CD4-positive, alpha-beta T cell treated with Interleukin-1 beta for 1 hour (primary cell): ENCODE measurements at regions not wholly inside any gene's neighbourhood (a gene's known extent, or its start where the extent isn't known, plus 50 kb on each side); places are given as distances from the start of the nearest gene placed in this dataset.

Experiments used
- DNase-seq, 2 donors: peaks; one replicate each; pipeline ENCODE4 v3.0.0-alpha.2; 2020 to 2022

DNA sequence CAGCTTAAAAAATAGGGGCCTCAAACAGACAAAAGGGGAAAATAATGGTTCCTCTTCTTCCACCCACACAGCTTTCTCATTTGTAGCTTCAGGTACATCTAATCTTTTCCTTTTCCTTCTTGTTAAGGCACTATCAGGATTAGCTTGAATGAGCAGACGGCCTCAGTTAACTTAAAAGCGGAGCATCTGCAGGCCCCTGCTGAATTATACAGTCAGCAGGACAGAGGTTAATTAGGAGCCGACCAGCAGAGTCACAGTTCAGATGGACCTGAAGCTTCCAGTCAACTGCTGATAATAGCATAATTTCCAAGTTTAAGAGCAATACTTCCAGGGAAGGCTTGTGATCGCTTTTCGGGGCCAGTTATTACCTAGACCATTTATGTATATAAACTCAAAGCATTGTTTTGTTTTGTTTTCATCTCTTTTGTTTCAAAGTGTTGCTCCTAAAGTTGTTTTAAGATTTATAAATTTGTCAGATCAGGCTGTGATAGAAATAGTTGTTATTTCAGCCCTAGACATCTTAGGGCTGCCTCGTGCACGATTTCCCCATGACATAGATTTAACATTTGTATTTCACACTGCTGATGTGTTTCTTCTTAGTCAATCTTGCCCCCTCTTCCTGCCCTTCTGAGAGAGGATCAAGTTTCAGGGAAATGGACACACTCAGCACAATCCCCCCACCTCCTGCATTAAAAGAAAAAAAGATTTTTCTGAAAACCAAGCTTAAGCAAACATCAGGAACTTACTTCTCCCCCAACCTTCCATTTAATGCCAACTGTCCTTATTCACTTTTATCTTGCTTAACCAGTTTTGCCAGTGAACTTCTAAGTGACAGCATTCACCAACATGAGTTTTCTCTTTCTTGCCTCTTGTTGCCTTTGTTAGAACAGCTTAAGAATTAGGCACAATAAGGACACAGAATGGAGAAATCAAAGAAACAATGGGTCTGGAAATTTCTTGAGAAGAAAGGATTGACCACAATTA, 449.8 kb downstream of the ARHGEF28 start:
- DNase-seq: no peak

DNA sequence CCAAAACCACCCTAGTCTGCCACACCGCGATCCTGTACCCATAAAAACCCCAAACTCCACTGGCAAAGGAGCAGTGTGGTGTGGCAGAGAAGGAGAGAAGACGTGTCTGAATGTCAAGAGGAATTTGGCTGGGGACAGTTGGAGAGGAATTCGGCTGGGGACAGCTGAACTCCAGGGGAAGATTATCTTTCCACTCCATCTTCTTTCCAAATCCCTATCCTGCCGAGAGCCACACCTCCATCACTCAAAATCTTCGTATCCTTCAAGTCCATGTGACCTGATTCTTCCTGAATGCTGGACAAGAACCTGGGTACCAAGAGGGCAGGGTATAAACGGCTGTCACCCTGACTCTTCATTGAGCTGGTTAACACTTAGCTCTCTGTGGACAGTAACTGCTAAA, 448.1 kb downstream of the ARHGEF28 start:
- no peak for DNase-seq

DNA sequence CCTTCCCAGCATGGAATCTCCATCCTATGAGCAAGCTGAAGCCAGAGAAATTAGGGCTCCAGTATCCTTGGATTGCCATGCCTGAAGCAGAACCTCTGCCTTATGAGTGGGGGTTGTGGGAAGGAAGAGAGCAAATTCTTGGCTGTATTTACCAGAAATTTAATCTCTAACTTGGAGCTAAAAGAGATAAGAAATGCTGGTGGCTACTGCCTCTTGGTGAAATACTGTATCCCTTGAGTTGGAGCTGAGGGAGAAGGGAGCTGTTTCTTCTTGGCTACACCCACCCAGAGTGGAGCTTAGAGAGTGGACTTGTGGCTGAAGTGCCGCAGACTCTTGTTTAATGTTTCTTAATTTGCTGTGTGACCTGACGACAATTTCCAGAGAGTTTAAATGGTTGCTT, 447.3 kb downstream of the ARHGEF28 start:
- no peak for DNase-seq

DNA sequence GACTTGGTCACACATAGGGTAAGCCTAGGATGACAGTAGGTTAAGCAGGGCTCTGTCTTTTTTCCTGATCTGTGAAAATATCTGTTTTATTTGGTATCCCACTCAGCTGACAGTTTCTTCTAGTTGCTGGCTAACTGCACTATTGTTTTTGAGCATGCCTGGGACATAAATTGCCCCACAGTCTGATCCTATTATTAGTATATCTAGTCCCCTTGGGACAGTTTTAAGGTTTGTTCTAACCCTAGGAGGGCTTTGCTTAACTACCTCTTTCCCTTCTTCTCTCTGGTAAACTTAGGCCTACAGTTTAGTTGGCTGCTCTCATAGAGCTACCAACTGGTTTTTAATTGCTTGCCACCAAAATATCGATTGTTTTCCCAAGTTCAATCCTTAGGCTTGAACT, 446.6 kb downstream of the ARHGEF28 start:
- no peak for DNase-seq

DNA sequence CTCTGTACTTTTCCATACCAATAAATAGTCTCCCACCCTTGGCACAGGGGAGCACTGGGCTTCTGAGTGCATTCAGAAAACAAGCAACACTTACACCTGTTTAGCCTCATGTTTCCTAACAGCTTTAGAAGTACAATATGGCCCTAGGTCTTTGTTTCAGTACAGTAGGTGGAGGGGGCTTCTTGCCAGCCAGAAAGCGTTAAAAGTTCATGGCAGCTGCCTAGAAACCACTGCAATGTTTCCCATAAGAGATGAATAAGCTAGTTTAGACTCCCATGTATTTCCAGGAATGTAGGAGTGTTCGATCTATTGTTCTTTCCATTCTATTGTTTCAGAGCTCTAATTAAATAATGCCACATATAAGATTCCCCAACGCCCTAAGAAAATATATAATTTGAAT, 444.8 kb downstream of the ARHGEF28 start:
- DNase-seq: no peak

DNA sequence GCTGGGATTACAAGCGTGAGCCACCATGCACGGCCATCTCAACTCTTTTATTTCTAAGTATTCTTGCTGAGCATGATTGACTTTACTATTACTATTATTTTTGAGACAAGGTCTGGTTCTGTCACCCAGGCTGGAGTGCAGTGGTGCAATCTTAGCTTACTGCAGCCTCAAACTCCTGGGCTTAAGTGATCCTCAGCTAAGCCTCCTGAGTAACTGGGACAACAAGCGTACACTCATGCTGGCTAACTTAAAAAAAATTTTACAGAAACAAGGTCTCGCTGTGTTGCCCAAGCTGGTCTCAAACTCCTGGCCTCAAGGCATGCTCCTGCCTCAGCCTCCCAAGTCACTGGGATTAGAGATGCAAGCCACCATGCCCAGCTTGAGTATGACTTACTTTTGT, 443.7 kb downstream of the ARHGEF28 start:
- DNase-seq: no peak

DNA sequence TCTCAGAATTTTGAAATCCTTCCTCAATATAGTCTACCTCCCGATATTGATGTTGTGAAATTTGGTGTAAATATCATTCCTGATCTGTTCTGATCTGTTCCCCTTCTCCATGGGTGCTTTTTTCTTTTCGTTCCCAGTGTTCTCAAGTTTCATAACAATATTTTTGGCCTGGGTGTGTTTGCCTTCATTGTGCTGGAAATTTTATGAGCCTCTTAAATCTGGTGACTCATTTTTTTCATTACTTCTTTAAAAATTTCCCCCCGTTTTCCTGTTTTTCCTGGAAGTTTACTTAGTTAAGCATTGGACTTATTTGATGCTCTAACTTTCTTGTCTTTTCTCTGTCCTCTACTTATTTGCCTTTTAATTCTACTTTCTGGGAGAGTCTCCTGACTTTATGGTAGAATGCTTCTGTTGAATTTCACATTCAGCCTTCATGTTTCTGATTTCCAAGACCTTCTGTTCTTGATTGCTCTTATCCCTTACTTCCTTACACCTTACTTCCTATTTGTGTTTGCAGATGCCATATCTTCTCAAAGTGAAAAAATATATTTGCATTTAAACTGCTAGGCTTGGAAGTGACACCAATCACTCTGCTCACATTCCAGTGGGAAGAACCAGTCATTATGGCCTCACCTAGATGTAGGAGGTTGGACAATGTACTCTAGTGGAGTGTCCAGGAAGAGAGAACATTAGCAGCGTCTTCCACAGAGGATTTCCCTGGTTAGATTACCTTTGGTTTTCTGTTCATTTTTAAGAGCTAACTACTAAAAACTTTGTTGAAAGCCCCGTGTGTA, 441.9 kb downstream of the ARHGEF28 start:
- DNase-seq: no peak

DNA sequence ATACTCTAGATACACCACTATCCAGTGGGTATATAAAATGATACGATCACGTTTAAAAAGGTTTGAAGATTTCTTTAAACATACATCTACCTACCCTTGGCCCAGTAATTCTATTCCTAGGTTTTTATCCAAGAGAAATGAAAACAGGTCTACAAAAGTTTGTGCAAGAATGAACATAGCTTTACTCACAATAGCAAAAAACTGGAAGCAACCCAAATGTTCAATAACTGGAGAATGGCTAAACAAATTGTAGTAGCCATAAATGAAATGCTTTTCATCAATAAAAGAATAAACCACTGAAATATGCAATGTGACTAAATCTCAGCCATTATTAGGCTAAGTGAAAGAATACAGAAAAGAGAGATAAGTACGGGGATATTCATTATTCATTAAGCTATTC, 438.9 kb downstream of the ARHGEF28 start:
- no peak for DNase-seq

DNA sequence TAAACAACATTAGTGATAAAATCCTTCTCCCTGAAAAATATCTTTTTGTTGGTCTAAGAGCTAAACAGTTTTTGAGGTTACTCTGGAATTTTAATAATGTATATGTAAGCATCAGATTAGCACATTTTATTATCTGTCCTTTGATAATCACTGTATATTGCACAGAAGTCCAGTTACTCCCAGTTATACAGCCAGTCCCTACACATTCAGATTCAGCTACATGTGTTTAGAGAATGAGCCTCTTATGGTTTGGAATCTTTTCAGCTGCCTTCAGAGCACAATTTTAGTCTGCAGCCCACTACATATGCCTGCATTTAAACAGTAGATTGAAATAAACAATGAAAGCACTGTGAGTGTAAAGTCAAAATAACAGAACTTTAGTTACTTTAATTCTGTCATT, 438.2 kb downstream of the ARHGEF28 start:
- no peak for DNase-seq

DNA sequence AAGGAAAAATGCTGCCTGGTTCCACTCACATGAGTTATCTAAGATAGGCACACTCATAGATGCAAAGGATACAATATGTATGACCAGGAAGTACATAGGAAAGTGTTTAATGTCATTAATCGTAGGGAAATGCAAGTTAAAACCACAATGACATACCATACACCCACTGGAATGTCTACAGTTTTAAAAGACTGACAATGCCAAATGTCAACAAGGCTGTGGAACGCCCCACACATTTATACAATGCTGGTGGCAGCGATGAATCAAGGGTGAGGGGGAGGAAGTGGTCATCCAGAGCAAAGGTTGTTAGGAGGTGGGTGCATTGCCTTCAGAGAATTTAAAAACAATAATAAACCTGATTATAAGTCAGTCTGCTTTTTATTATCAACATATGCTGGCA, 437.8 kb downstream of the ARHGEF28 start:
- no peak for DNase-seq

DNA sequence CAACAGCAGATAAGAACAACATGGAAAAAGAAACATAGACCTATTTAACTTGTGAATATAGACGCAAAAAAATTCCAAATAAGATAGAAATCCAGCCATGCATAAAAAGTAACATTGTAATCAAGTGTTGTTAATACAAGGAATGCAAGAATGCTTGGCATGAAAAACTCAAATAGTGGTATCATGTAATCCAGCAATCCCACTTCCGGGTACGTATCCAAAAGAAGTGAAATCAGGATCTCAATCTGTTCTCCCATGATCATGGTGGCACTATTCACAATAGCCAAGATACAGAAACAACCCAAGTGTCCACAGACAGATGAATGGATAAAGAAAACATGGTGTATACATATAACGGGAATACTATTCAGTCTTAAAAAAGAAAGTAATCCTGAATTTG, 437.4 kb downstream of the ARHGEF28 start:
- no peak for DNase-seq

DNA sequence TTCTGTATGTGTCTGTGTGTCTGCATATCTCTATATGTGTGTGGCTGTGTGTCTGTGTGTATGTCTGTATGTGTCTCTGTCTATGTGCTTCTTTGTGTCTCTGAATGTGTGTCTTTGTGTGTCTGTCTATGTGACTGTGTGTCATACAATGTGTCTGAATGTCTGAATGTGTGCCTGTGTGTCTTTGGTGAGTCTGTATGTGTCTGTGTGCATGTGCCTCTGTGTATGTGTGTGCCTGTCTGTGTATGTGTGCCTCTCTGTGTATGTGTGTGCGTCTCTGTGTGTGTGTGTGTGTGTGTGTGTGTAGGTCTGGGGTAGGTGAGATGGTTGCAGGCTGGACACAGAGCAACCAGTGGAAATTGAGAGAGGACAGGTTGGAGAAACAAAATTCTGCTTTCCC, 435.3 kb downstream of the ARHGEF28 start:
- no peak for DNase-seq

DNA sequence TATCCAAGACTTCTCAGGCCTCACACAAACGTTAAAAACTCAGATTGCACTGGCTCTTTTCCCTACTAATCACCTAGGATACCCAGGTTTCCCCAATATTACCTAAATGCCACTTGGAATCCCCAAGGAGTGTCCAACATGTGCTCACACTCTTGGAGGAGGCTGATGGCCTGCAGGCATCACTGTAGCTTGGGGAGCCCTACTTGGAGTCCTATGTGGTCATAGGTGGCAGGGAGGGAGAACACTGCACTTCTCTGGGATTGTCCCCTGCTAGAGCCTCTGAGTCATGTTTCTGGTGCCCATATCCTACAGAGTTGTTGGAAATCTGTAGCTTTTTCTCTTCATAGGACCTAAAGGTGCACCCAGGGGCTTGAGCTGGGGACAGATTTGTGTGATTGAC, 433.7 kb downstream of the ARHGEF28 start:
- no peak for DNase-seq

DNA sequence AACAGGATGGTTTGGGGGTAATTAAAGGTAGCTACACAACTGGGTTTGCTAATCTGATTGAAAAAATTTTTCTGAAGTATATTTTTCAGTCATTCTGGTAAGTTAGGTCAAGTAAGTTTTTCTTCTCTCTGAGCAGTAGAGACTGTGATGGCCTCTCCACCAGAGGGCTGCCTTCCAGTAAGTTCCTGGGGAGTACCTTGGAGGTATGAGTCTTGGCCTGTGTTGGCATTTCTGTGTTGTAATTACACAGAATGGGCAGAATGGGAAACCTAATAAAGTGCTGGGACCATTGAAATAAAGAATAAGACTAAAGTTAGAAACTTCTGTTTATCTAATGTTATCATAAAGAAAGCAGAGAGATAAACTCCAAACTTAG, 430.8 kb downstream of the ARHGEF28 start:
- DNase-seq: no peak

DNA sequence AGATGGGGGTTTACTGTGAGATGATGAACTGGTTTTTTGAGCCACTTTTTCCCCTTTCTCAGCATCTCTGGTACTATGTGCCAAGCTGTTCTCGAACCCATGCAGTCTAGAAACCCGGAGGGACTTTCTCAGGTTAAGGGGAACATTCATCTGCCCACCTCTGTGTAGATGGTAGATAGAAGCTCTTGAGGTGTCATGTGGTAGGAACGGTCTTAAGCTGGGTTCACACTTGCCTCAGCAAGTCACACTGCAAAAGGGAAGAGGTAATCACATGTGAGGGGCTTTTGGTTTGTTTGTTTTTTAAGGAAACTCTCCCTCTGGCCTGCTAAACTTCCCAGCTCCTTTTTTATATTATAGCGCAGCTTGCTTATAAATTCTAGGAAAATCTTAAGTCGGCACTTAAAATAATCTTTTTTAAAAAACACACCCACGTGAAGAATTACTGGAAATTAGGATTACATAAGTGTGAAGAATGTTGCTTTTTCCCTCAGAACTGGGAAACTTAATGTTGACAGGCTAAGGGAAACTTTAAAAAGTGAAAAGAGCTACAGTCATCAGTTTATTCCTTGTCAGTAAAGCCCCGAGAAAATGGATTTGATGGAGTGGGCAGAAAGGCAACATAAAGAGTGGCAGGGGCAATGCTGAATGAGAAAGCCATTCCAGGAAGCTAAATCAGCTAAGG, 430.3 kb downstream of the ARHGEF28 start:
- DNase-seq: no peak

DNA sequence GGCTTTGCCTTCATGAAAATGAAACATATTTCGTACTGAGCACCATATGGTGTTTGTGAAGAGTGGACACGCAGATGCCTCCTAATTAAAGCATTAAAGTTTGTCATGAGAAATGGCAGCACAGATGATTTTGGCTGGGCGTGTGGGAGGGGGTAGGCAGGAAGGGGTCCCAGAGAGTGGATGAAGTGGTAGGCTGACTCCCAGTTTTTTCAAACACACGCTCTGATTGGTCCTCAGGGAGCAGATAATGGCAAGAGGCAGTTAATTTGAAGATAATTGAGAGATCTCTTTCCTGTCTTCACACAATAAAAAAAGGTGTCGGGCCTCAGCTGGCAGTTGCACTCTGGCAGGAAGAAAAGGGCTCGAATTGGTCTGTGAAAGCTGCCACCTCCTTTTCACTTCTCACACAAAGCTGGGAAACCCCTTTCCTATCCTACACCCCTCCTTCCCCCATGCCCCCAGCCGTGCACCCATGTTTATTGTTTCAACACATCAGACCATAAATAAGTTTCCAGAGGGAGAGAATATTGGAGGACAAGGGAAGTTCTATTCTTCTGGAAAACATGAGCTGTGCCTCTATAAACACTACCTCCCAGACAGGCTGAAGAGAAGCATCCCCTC, 429.6 kb downstream of the ARHGEF28 start:
- no peak for DNase-seq

DNA sequence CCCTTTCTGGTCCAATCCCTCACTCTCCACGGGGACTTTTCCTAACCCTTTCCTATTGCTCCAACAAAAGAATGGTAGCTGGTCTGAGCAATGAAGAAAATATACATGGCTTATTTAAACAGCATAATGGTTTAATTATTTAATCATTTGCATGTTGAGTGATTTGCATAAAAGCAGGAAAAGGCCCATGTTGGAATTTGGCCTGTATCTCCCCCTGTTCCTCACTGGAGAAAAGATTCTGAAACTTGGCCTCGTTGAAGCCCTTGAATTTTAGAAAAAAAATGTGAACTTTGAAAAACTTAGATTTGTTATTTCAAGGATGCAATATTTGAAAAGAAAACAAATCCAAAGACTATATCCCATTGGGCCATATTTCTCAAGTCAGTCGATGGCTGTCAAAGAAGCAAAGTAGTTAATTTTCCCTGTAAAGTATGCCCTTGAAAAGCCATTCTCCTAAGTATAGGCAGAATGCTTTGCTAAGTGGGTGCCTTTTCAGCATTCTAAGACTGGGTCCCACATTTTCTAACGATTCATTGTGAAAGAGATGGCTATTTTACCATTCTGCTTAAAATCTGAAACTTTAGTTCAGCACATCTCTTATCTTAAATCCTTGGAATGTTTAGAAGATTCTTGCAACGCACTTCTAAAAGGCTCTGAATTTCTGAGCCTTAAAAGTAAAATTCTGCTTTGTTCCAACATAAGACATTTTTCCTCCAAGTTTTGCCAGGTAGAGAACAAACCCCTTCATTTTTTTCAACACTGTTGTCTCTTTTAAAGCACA, 428.8 kb downstream of the ARHGEF28 start:
- no peak for DNase-seq

DNA sequence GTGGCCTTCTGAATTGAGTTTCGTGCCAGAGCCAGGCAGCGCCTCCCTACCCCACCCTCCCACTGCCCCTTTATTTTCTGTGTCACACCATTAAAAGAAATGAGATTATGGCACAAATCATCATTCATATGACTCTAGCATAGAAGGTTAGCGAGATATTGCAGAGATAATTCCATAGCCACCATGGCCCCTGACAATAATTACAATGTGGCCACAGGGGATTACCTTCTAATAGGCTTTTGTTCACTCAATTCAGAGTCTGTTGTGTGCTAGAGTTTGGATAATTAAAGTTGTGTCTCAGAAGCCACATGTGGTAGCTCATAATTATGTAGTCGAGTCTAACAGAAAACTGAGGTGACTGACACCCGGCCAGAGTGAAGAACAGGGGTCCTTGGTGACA, 428.1 kb downstream of the ARHGEF28 start:
- no peak for DNase-seq

DNA sequence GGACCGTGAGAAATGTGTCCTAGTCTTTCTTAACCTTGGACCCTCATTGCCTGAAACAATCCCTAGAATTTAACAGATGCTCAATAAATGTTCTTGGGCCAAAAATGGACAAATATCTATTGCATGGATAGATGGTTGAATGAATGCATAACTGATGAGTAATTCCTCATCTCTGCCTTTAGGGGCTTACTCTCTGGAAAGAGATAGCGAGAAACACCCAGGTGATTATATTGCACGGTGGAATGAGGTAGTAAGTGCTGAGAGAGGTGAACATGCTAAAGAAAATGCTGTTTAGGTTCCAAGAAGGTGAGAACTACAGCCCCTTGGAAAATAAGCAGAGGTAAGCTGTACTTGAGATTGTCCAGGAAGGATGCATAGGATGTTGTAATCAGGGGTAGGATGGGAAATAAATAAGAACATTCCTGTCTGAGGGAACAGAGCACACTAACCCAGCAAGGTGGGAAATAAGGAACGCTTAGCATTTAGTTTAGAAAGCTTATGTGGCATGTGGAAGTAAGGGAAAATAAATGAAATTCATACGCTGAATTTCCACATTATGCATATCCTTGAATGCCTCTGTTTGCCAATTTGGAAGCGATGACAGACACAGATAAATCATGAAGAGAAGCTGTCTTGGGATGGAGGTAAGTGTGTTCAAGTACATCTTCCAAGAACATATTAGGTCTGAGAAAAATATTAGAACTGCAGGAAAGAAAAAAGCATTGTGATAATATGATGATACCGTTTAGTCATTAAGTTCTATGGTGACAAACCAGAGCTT, 426.6 kb downstream of the ARHGEF28 start:
- DNase-seq: no peak

DNA sequence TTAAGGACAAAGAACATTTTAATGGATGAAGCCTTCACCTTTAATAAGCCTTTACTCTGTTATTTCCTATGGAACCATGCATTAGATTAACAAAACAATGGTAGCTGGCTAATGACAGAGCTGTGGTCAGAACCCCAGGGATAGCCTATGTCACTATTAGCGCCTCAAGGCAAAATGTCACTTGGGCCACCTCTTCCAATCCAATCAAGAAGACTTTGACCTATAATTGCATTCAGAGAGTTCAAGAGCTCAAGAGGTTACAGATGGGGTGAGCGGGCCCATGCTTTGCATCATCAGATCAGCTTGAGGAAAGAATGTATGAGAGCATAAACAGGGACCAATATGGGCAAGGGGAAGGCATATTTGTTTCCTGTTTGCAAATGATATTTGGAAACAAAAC, 425.1 kb downstream of the ARHGEF28 start:
- DNase-seq: no peak

DNA sequence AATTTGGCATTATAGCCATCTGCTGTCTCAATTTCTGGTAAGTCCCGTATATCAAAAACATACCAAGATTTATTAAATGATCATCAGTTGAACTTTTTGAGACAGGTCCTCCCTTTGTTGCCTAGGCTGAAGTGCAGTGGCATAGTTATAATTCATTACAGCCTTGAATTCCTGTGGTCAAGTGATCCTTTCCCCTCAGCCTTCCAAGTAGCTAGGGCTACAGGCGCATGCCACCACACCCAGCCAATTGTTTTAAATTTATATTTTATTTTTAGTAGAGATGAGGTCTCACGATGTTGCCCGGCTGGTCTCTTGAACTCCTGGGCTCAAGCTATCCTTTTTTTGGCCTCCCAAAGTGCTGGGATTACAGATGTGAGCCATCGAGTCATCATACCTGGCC, 418.9 kb downstream of the ARHGEF28 start:
- DNase-seq: no peak
